GM23338 (cell line): ENCODE measurements at regions not wholly inside any gene's neighbourhood (a gene's known extent, or its start where the extent isn't known, plus 50 kb on each side); places are given as distances from the start of the nearest gene placed in this dataset.

Source experiments
- ATAC-seq: fragments of 200-7000 bp; cut with Tn5 transposase; 3 replicates; pipeline ENCODE4 v1.9.1; 2020
- DNase-seq: peaks from one replicate; pipeline ENCODE4 v3.0.0-alpha.2; 2015; ENCODE audit warnings: low spot score
- H2AFZ ChIP-seq: fragments of 200-600 bp; sonication (generic); 2 replicates; pipeline ENCODE4 v1.8.0; 2016; ENCODE audit warnings: antibody characterized with exemption, mild to moderate bottlenecking, moderate library complexity
- H3F3A ChIP-seq: fragments of 200-600 bp; sonication (generic); replicated peaks from 2 replicates; pipeline ENCODE4 v1.8.0; 2017; ENCODE audit warnings: antibody characterized with exemption, mixed run types, low read depth
- H3K27ac ChIP-seq: fragments of 200-600 bp; sonication (generic); 2 replicates; pipeline ENCODE4 v1.6.1; 2016; ENCODE audit warnings: low read depth
- H3K27me3 ChIP-seq: fragments of 200-600 bp; sonication (generic); 2 replicates; pipeline ENCODE4 v1.8.0; 2016; ENCODE audit warnings: mild to moderate bottlenecking, mixed run types, moderate library complexity; ENCODE audit not compliant: insufficient read depth
- H3K36me3 ChIP-seq: fragments of 200-600 bp; sonication (generic); 2 replicates; pipeline ENCODE4 v1.8.0; 2016; ENCODE audit warnings: mild to moderate bottlenecking; ENCODE audit not compliant: insufficient read depth
- H3K4me1 ChIP-seq: fragments of 200-600 bp; sonication (generic); 2 replicates; pipeline ENCODE4 v1.8.0; 2016; ENCODE audit warnings: mild to moderate bottlenecking, moderate library complexity; ENCODE audit not compliant: insufficient read depth
- H3K4me2 ChIP-seq: fragments of 200-600 bp; sonication (generic); 2 replicates; pipeline ENCODE4 v1.7.1; 2017; ENCODE audit warnings: mixed run types
- H3K4me3 ChIP-seq: fragments of 200-600 bp; sonication (generic); 2 replicates; pipeline ENCODE4 v1.6.1; 2016; ENCODE audit warnings: mixed run types
- H3K79me2 ChIP-seq: fragments of 200-600 bp; sonication (generic); replicated peaks from 2 replicates; pipeline ENCODE4 v1.8.0; 2017; ENCODE audit warnings: mild to moderate bottlenecking; ENCODE audit not compliant: insufficient read depth
- H3K9me2 ChIP-seq: fragments of 200-600 bp; sonication (generic); 2 replicates; pipeline ENCODE4 v1.8.0; 2017; ENCODE audit not compliant: insufficient read depth
- H4K20me1 ChIP-seq: fragments of 200-600 bp; sonication (generic); replicated peaks from 2 replicates; pipeline ENCODE4 v1.8.0; 2017; ENCODE audit warnings: mild to moderate bottlenecking; ENCODE audit not compliant: insufficient read depth
- H3K27ac Mint-ChIP-seq: 2 replicates; pipeline ENCODE4 v1.8.0; 2020; ENCODE audit warnings: inconsistent platforms, mild to moderate bottlenecking, moderate library complexity, mixed read lengths
- H3K27me3 Mint-ChIP-seq: 3 replicates; pipeline ENCODE4 v1.8.0; 2022; ENCODE audit warnings: low read depth, mild to moderate bottlenecking, moderate library complexity, mixed read lengths, inconsistent platforms; ENCODE audit not compliant: insufficient read depth, poor library complexity
- H3K36me3 Mint-ChIP-seq: 3 replicates; pipeline ENCODE4 v1.8.0; 2021; ENCODE audit warnings: low read depth, mild to moderate bottlenecking, inconsistent platforms, moderate library complexity, mixed read lengths
- H3K4me1 Mint-ChIP-seq: 3 replicates; pipeline ENCODE4 v1.8.0; 2020; ENCODE audit warnings: mild to moderate bottlenecking, inconsistent platforms, mixed read lengths
- H3K4me3 Mint-ChIP-seq: 3 replicates; pipeline ENCODE4 v1.8.0; 2021; ENCODE audit warnings: moderate library complexity, mild to moderate bottlenecking, inconsistent platforms, mixed read lengths
- H3K9me3 Mint-ChIP-seq: 3 replicates; pipeline ENCODE4 v1.8.0; 2020; ENCODE audit warnings: moderate library complexity, mild to moderate bottlenecking, inconsistent platforms, mixed read lengths
- CREB1 ChIP-seq: fragments of 250-450 bp; sonication (Bioruptor Pico); IDR thresholded peaks from 2 replicates; pipeline ENCODE4 v1.5.0; 2020; ENCODE audit warnings: low read depth, mild to moderate bottlenecking, moderate library complexity
- EZH2 ChIP-seq: fragments of 200-600 bp; sonication (generic); IDR thresholded peaks from one replicate; pipeline ENCODE4 v1.8.0; 2017; ENCODE audit warnings: antibody characterized with exemption, mild to moderate bottlenecking, low read depth; ENCODE audit not compliant: unreplicated experiment
- EZH2phosphoT487 ChIP-seq: fragments of 200-600 bp; sonication (generic); IDR thresholded peaks from one replicate; pipeline ENCODE4 v1.8.1; 2018; ENCODE audit warnings: antibody characterized with exemption; ENCODE audit not compliant: unreplicated experiment
- JUNB ChIP-seq: IDR thresholded peaks from one replicate; pipeline ENCODE4 v1.6.1; 2016; ENCODE audit warnings: antibody characterized with exemption; ENCODE audit not compliant: unreplicated experiment
- NANOG ChIP-seq: IDR thresholded peaks from 2 replicates; pipeline ENCODE4 v1.6.1; 2016; ENCODE audit warnings: antibody characterized with exemption, borderline replicate concordance
- POLR2AphosphoS5 ChIP-seq: IDR thresholded peaks from 2 replicates; pipeline ENCODE4 v1.6.1; 2016; ENCODE audit warnings: antibody characterized with exemption, low read depth
- STAT1 ChIP-seq: IDR thresholded peaks from one replicate; pipeline ENCODE4 v1.6.1; 2016; ENCODE audit warnings: antibody characterized with exemption; ENCODE audit not compliant: unreplicated experiment
- ZNF114 ChIP-seq: fragments of 250-450 bp; sonication (Bioruptor Pico); IDR thresholded peaks from 2 replicates; pipeline ENCODE4 v1.5.0; 2020; ENCODE audit warnings: mild to moderate bottlenecking, moderate library complexity
- ZNF331 ChIP-seq: fragments of 250-450 bp; sonication (Bioruptor Pico); IDR thresholded peaks from 2 replicates; pipeline ENCODE4 v1.5.0; 2020; ENCODE audit warnings: low read depth, mild to moderate bottlenecking, moderate library complexity
- TF ChIP-seq, protein P1 (sequence below): IDR thresholded peaks from one replicate; pipeline ENCODE4 v1.6.1; 2018; ENCODE audit warnings: antibody characterized with exemption; ENCODE audit not compliant: unreplicated experiment
- TF ChIP-seq, protein P2 (sequence below): fragments of 250-450 bp; sonication (Bioruptor Pico); IDR thresholded peaks from 2 replicates; pipeline ENCODE4 v1.5.0; 2020; ENCODE audit warnings: mild to moderate bottlenecking, moderate library complexity
- TF ChIP-seq, protein P3 (sequence below), 2 experiments: fragments of 200-600 bp in 1 of 2; sonication (generic) in 1 of 2; conservative IDR thresholded peaks; 2 replicates each; pipeline versions ENCODE4 v1.5.1 to v1.6.1; 2016 to 2017; ENCODE audit warnings: antibody characterized with exemption in 2 of 2, low read depth in 2 of 2, mild to moderate bottlenecking in 2 of 2, moderate library complexity in 1 of 2
- TF ChIP-seq, protein P4 (sequence below): IDR thresholded peaks from 2 replicates; pipeline ENCODE4 v1.6.1; 2016; ENCODE audit warnings: antibody characterized with exemption

DNA sequence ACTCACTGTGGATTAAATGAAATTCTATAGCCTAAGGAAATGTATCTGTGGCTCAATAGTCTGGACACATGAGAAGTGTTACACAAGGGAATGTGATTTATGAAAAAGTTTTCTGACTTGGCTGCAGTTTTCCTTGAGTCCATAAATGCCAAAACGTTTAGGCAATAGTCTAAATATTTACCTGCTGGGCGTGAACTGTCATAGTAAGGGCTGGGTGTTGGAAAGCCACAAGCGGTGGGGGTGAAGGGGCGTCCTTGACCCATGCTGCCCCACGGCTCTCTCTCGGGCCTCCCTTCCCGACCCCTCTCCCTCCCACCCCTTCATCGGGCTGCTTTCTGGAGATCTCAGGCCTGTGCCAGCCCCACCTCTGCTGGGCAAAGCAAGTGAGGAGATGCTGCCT, 223.7 kb downstream of the BUB3 start:
- Mint-ChIP-seq H3K27me3 (peaks cover 9% of the 10 kb centered on the region), H3K27ac (no peak overlapping the region), H3K4me3 (no peak overlapping the region), H3K36me3 (no peaks in the 10 kb centered on the region), H3K9me3 (no peaks in the 10 kb centered on the region), H3K4me1 (peaks cover 20% of the 10 kb centered on the region; the same call in 2 of the 3 replicates)
- H2AFZ ChIP-seq, result no peak overlapping the region
- no peak overlapping the region for H3K27ac ChIP-seq
- H3K4me3 ChIP-seq, result no peak overlapping the region
- H3K9me2 ChIP-seq, result 0 out of 2 replicates have a peak, but pooled peaks cover 3% of the 10 kb centered on the region
- ATAC-seq (no peak), DNase-seq (no peak)
- H3K27me3 ChIP-seq, result no peaks in the 10 kb centered on the region
- H3K4me2 ChIP-seq, result no peak overlapping the region
- H3K4me1 ChIP-seq, result no peaks in the 10 kb centered on the region; the same call in 1 of the 2 replicates
- H4K20me1 ChIP-seq, result no peaks in the 10 kb centered on the region
- no peaks in the 10 kb centered on the region for H3K36me3 ChIP-seq
- TF ChIP-seq, protein P1, sequence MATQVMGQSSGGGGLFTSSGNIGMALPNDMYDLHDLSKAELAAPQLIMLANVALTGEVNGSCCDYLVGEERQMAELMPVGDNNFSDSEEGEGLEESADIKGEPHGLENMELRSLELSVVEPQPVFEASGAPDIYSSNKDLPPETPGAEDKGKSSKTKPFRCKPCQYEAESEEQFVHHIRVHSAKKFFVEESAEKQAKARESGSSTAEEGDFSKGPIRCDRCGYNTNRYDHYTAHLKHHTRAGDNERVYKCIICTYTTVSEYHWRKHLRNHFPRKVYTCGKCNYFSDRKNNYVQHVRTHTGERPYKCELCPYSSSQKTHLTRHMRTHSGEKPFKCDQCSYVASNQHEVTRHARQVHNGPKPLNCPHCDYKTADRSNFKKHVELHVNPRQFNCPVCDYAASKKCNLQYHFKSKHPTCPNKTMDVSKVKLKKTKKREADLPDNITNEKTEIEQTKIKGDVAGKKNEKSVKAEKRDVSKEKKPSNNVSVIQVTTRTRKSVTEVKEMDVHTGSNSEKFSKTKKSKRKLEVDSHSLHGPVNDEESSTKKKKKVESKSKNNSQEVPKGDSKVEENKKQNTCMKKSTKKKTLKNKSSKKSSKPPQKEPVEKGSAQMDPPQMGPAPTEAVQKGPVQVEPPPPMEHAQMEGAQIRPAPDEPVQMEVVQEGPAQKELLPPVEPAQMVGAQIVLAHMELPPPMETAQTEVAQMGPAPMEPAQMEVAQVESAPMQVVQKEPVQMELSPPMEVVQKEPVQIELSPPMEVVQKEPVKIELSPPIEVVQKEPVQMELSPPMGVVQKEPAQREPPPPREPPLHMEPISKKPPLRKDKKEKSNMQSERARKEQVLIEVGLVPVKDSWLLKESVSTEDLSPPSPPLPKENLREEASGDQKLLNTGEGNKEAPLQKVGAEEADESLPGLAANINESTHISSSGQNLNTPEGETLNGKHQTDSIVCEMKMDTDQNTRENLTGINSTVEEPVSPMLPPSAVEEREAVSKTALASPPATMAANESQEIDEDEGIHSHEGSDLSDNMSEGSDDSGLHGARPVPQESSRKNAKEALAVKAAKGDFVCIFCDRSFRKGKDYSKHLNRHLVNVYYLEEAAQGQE, result no peak
- no peak for TF ChIP-seq JUNB
- TF ChIP-seq EZH2phosphoT487, result no peak
- TF ChIP-seq, protein P2, sequence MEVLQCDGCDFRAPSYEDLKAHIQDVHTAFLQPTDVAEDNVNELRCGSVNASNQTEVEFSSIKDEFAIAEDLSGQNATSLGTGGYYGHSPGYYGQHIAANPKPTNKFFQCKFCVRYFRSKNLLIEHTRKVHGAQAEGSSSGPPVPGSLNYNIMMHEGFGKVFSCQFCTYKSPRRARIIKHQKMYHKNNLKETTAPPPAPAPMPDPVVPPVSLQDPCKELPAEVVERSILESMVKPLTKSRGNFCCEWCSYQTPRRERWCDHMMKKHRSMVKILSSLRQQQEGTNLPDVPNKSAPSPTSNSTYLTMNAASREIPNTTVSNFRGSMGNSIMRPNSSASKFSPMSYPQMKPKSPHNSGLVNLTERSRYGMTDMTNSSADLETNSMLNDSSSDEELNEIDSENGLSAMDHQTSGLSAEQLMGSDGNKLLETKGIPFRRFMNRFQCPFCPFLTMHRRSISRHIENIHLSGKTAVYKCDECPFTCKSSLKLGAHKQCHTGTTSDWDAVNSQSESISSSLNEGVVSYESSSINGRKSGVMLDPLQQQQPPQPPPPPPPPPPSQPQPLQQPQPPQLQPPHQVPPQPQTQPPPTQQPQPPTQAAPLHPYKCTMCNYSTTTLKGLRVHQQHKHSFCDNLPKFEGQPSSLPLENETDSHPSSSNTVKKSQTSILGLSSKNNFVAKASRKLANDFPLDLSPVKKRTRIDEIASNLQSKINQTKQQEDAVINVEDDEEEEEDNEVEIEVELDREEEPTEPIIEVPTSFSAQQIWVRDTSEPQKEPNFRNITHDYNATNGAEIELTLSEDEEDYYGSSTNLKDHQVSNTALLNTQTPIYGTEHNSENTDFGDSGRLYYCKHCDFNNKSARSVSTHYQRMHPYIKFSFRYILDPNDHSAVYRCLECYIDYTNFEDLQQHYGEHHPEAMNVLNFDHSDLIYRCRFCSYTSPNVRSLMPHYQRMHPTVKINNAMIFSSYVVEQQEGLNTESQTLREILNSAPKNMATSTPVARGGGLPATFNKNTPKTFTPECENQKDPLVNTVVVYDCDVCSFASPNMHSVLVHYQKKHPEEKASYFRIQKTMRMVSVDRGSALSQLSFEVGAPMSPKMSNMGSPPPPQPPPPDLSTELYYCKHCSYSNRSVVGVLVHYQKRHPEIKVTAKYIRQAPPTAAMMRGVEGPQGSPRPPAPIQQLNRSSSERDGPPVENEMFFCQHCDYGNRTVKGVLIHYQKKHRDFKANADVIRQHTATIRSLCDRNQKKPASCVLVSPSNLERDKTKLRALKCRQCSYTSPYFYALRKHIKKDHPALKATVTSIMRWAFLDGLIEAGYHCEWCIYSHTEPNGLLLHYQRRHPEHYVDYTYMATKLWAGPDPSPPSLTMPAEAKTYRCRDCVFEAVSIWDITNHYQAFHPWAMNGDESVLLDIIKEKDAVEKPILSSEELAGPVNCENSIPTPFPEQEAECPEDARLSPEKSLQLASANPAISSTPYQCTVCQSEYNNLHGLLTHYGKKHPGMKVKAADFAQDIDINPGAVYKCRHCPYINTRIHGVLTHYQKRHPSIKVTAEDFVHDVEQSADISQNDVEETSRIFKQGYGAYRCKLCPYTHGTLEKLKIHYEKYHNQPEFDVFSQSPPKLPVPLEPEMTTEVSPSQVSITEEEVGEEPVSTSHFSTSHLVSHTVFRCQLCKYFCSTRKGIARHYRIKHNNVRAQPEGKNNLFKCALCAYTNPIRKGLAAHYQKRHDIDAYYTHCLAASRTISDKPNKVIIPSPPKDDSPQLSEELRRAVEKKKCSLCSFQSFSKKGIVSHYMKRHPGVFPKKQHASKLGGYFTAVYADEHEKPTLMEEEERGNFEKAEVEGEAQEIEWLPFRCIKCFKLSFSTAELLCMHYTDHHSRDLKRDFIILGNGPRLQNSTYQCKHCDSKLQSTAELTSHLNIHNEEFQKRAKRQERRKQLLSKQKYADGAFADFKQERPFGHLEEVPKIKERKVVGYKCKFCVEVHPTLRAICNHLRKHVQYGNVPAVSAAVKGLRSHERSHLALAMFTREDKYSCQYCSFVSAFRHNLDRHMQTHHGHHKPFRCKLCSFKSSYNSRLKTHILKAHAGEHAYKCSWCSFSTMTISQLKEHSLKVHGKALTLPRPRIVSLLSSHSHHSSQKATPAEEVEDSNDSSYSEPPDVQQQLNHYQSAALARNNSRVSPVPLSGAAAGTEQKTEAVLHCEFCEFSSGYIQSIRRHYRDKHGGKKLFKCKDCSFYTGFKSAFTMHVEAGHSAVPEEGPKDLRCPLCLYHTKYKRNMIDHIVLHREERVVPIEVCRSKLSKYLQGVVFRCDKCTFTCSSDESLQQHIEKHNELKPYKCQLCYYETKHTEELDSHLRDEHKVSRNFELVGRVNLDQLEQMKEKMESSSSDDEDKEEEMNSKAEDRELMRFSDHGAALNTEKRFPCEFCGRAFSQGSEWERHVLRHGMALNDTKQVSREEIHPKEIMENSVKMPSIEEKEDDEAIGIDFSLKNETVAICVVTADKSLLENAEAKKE (CRISPR knock-in tag), result no peak
- TF ChIP-seq STAT1, result no peak
- TF ChIP-seq CREB1, result no peak
- no peak for TF ChIP-seq NANOG
- no peak for TF ChIP-seq POLR2AphosphoS5
- TF ChIP-seq, protein P3, sequence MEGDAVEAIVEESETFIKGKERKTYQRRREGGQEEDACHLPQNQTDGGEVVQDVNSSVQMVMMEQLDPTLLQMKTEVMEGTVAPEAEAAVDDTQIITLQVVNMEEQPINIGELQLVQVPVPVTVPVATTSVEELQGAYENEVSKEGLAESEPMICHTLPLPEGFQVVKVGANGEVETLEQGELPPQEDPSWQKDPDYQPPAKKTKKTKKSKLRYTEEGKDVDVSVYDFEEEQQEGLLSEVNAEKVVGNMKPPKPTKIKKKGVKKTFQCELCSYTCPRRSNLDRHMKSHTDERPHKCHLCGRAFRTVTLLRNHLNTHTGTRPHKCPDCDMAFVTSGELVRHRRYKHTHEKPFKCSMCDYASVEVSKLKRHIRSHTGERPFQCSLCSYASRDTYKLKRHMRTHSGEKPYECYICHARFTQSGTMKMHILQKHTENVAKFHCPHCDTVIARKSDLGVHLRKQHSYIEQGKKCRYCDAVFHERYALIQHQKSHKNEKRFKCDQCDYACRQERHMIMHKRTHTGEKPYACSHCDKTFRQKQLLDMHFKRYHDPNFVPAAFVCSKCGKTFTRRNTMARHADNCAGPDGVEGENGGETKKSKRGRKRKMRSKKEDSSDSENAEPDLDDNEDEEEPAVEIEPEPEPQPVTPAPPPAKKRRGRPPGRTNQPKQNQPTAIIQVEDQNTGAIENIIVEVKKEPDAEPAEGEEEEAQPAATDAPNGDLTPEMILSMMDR (conservative IDR thresholded peaks at IDR 0.05; ENCODE audit: low read depth in 2 of 2), result no peak
- TF ChIP-seq ZNF114 (CRISPR knock-in tag), result no peak
- TF ChIP-seq, protein P4, sequence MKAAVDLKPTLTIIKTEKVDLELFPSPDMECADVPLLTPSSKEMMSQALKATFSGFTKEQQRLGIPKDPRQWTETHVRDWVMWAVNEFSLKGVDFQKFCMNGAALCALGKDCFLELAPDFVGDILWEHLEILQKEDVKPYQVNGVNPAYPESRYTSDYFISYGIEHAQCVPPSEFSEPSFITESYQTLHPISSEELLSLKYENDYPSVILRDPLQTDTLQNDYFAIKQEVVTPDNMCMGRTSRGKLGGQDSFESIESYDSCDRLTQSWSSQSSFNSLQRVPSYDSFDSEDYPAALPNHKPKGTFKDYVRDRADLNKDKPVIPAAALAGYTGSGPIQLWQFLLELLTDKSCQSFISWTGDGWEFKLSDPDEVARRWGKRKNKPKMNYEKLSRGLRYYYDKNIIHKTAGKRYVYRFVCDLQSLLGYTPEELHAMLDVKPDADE, result no peak
- no peak for TF ChIP-seq EZH2
- no peak for TF ChIP-seq ZNF331 (CRISPR knock-in tag)
- no peaks in the 10 kb centered on the region for H3F3A ChIP-seq
- no peaks in the 10 kb centered on the region for H3K79me2 ChIP-seq
